ENCODE measurements at regions not wholly inside any gene's neighbourhood (a gene's known extent, or its start where the extent isn't known, plus 50 kb on each side); places are given as distances from the start of the nearest gene placed in this dataset.

- TF ChIP-seq CTCF (IDR thresholded peaks at IDR 0.05 in 2 of 3, conservative IDR thresholded peaks at IDR 0.05 in 1 of 3; ENCODE audit: borderline replicate concordance in 1 of 3, insufficient read depth in 1 of 3, low read depth in 2 of 3, low read length in 2 of 3) (no peak), SRF (IDR thresholded peaks at IDR 0.05; ENCODE audit: low read depth) (no peak), CBX3 (IDR thresholded peaks at IDR 0.05; ENCODE audit: low read depth) (no peak), JUND (IDR thresholded peaks at IDR 0.05) (no peak), POLR2AphosphoS5 (IDR thresholded peaks at IDR 0.05; ENCODE audit: low read depth, low read length) (no peak), YY1 (IDR thresholded peaks at IDR 0.05; ENCODE audit: extremely low read depth, insufficient replicate concordance, low read depth, low read length) (no peak), POLR2A (IDR thresholded peaks at IDR 0.05; ENCODE audit: borderline replicate concordance, extremely low read depth, insufficient read depth, insufficient read length) (no peak)
Measured at GRCh38 chr6:196543-196942, 95.7 kb upstream of the DUSP22 start.

Measured in HCT116 (cell line).